ENCODE measurements at regions not wholly inside any gene's neighbourhood (a gene's known extent, or its start where the extent isn't known, plus 50 kb on each side); places are given as distances from the start of the nearest gene placed in this dataset.

- TF ChIP-seq CTCF (IDR thresholded peaks at IDR 0.05) (no peak), EP300 (IDR thresholded peaks at IDR 0.05) (no peak), POLR2A (IDR thresholded peaks at IDR 0.05) (no peak)
These were observed 152.7 kb upstream of the PCBD1 start for GRCh38 chr10:71040846-71041605.

Measured in ovary (tissue), 3 donors.